HL-60 (cell line): ENCODE measurements at regions not wholly inside any gene's neighbourhood (a gene's known extent, or its start where the extent isn't known, plus 50 kb on each side); places are given as distances from the start of the nearest gene placed in this dataset.

Experiments
- DNase-seq, 2 experiments: peaks; one replicate each; pipeline ENCODE4 v3.0.0-alpha.2; 2010 to 2020; ENCODE audit warnings: low read depth in 1 of 2, low spot score in 1 of 2
- H3K27ac ChIP-seq: fragments of 250-450 bp; sonication (Bioruptor Pico); replicated peaks from 2 replicates; pipeline ENCODE4 v1.5.1; 2020; ENCODE audit warnings: mild to moderate bottlenecking, moderate library complexity
- H3K27me3 ChIP-seq: fragments of 250-450 bp; sonication (Bioruptor Pico); 2 replicates; pipeline ENCODE4 v1.5.1; 2021; ENCODE audit warnings: mild to moderate bottlenecking, moderate library complexity; ENCODE audit not compliant: insufficient read depth, poor library complexity, severe bottlenecking
- H3K4me3 ChIP-seq: replicated peaks from 2 replicates; pipeline ENCODE4 v1.5.1; 2011; ENCODE audit warnings: mild to moderate bottlenecking, control low read depth, low read length; ENCODE audit not compliant: insufficient read depth
- GABPA ChIP-seq: IDR thresholded peaks from 2 replicates; pipeline ENCODE4 v1.6.1; 2012; ENCODE audit warnings: low read depth
- POLR2AphosphoS5 ChIP-seq: IDR thresholded peaks from 2 replicates; pipeline ENCODE4 v1.6.1; 2012; ENCODE audit warnings: low read depth
- SPI1 ChIP-seq: IDR thresholded peaks from 2 replicates; pipeline ENCODE4 v1.6.1; 2012; ENCODE audit warnings: low read depth, mild to moderate bottlenecking, borderline replicate concordance
- TF ChIP-seq, protein P1 (sequence below): IDR thresholded peaks from 2 replicates; pipeline ENCODE4 v1.6.1; 2012; ENCODE audit warnings: low read depth; ENCODE audit not compliant: insufficient replicate concordance
- TF ChIP-seq, protein P2 (sequence below): IDR thresholded peaks from one replicate; pipeline ENCODE4 v1.5.1; 2011; ENCODE audit warnings: low read length, control low read depth, inconsistent platforms; ENCODE audit not compliant: insufficient read depth

DNA sequence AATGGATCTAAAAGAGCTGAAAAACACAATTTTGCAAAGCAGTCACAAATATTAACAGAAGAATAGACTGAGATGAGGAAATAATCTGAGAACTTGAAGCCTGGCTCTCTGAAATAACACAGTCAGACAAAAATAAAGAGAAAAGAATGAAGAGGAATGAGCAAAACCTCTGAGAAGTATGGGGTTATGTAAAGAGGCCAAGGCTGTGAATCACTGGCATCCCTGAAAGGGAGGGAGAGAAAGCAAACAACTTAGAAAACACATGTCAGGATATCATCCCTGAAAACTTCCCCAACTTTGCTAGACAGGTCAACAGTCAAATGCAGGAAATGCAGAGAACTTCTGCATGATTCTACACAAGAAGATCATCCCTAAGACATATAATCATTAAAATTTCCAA is 73.5 kb upstream of the LHCGR start:
- Histone ChIP-seq H3K27ac (no peak overlapping the region), H3K27me3 (no peaks in the 10 kb centered on the region), H3K4me3 (no peak overlapping the region)
- TF ChIP-seq POLR2AphosphoS5 (no peak), GABPA (no peak), SPI1 (no peak)
- TF ChIP-seq, protein P1, sequence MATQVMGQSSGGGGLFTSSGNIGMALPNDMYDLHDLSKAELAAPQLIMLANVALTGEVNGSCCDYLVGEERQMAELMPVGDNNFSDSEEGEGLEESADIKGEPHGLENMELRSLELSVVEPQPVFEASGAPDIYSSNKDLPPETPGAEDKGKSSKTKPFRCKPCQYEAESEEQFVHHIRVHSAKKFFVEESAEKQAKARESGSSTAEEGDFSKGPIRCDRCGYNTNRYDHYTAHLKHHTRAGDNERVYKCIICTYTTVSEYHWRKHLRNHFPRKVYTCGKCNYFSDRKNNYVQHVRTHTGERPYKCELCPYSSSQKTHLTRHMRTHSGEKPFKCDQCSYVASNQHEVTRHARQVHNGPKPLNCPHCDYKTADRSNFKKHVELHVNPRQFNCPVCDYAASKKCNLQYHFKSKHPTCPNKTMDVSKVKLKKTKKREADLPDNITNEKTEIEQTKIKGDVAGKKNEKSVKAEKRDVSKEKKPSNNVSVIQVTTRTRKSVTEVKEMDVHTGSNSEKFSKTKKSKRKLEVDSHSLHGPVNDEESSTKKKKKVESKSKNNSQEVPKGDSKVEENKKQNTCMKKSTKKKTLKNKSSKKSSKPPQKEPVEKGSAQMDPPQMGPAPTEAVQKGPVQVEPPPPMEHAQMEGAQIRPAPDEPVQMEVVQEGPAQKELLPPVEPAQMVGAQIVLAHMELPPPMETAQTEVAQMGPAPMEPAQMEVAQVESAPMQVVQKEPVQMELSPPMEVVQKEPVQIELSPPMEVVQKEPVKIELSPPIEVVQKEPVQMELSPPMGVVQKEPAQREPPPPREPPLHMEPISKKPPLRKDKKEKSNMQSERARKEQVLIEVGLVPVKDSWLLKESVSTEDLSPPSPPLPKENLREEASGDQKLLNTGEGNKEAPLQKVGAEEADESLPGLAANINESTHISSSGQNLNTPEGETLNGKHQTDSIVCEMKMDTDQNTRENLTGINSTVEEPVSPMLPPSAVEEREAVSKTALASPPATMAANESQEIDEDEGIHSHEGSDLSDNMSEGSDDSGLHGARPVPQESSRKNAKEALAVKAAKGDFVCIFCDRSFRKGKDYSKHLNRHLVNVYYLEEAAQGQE: no peak
- TF ChIP-seq, protein P2, sequence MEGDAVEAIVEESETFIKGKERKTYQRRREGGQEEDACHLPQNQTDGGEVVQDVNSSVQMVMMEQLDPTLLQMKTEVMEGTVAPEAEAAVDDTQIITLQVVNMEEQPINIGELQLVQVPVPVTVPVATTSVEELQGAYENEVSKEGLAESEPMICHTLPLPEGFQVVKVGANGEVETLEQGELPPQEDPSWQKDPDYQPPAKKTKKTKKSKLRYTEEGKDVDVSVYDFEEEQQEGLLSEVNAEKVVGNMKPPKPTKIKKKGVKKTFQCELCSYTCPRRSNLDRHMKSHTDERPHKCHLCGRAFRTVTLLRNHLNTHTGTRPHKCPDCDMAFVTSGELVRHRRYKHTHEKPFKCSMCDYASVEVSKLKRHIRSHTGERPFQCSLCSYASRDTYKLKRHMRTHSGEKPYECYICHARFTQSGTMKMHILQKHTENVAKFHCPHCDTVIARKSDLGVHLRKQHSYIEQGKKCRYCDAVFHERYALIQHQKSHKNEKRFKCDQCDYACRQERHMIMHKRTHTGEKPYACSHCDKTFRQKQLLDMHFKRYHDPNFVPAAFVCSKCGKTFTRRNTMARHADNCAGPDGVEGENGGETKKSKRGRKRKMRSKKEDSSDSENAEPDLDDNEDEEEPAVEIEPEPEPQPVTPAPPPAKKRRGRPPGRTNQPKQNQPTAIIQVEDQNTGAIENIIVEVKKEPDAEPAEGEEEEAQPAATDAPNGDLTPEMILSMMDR: no peak
- DNase-seq: no peak

DNA sequence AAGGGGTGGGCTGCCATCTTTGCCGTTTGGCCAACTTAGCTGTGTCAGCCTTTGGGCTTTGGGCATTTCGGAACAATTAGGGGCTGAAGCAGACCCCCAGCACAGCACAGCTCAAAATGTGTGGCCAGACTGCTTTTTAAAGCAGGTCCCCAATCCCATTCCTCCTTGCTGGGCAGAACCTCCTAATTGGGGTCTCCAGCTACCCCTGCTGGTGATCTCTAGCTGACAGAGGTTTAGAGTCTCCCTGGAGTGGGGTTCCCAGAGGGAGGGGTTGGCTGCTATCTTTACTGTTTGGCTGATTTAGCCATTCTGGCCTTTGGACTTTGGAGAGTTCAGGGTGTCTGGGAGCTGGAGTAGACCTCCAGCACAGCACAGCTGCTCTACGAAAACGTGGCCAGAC is 71.5 kb upstream of the LHCGR start:
- H3K4me3 ChIP-seq: no peak overlapping the region
- DNase-seq: no peak

DNA sequence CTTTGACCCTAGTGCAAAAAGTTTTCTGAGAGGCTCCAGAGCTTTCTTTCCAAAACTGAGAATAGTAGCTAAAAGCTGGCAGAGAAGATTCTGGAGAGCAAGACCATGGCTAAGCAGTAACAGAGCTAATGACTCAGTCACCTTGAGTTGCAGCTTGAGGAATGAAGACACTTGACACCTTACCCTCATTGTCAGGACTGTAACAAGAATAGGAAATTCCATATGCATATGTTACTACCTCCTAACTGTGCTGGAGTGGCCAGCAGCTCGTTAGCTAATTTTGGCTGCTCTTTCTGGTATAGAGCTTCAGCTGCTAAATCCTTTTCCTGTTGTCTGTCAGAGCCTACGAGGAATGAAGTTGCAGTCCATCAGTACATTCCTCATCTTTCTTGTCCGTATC is 68.6 kb upstream of the LHCGR start:
- DNase-seq: no peak
- Histone ChIP-seq H3K27ac (no peak overlapping the region), H3K27me3 (no peaks in the 10 kb centered on the region), H3K4me3 (no peak overlapping the region)
- no peak for TF ChIP-seq GABPA
- no peak for TF ChIP-seq SPI1
- no peak for TF ChIP-seq POLR2AphosphoS5
- TF ChIP-seq, protein P2: no peak
- TF ChIP-seq, protein P1: no peak

More for the DNA sequence above, 71.5 kb upstream of the LHCGR start:
- Histone ChIP-seq H3K27ac (no peak overlapping the region), H3K27me3 (no peaks in the 10 kb centered on the region)
- TF ChIP-seq, protein P2: no peak
- TF ChIP-seq, protein P1: no peak
- TF ChIP-seq GABPA: no peak
- TF ChIP-seq SPI1: no peak
- TF ChIP-seq POLR2AphosphoS5: no peak
